CD4-positive, alpha-beta T cell treated with Interleukin-4 for 1 hour (primary cell): ENCODE measurements at regions not wholly inside any gene's neighbourhood (a gene's known extent, or its start where the extent isn't known, plus 50 kb on each side); places are given as distances from the start of the nearest gene placed in this dataset.

Source experiments
- DNase-seq, 2 donors: peaks; one replicate each; pipeline ENCODE4 v3.0.0-alpha.2; 2020 to 2022

- no peak for DNase-seq
These were observed 999.2 kb downstream of the ADGRL3 start for GRCh38 chr4:62199291-62199810.

GRCh38 chr4:62196338-62196737, 996.2 kb downstream of the ADGRL3 start:
- DNase-seq = no peak

DNA sequence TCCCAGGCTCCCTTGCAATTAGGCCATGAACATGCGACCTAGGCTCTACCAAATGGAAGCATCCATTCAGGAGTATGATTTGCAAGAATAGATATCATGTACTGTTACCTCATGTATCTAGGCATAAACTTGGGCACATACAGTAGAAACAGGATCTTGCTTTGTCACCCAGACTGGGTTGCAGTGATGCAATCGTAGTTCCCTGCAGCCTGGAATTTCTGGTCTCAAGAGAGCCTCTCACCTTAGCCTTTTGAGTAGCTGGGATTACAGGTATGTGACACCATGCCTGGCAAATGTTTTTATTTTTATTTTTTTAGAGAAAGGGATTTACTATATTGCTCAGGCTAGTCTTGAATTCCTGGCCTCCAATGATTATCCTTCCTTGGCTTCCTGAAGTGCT, 994.2 kb downstream of the ADGRL3 start:
- DNase-seq = no peak

- DNase-seq = no peak
These were observed 993.6 kb downstream of the ADGRL3 start for GRCh38 chr4:62193761-62194160.

DNA sequence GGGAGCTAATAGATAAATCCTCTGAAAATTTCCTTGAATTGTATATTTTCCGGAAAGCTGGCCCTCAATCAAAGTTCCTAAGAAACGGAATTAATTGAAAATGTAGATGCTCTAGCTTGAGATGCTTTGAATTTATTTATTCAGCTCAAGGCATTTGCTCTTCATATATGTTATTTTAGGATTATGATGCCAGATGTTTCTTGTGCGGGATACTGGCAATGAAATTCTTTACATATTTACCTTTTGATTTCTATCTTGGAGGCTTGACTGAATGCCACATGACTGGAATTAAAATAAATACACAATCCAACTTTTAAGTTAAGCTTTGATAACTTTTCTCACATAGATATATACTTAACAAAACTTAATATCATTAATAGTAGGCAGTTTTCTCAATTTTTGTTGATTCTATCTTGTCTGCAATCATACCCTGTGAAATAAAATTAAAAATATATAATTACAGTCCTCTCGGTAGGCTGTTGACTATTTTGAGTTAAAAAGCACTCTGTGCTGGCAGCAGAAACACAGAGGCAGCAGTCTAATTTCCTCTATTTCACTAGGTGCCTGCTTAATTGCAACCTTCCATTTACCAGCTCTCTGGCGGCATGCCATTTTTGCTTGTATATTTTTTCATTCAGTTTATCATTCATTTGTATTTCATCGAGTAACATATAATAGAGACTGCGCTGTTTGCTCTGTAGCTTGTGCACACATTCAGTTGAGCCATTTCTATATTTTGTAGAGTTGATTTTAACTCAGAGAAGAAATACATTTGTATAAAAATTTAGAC, 991.5 kb downstream of the ADGRL3 start:
- no peak for DNase-seq

DNA sequence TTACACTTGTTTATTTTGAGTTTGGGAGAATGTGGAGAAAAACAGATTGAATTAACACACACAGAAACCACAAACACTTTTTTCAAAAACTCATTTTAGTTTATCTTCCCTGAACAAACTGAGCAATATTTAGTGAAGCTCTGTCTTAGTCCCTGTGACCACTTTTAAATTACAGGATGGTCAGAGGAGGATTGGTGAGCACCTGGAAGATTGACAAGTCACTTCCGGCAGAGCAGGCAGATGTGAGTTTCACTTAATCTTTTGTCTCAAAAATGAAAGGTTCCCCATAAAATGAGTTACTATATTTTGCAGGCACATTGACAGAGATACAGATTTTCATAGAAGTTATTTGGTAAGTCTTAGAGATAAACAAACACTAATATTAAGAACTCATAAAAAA, 970.1 kb downstream of the ADGRL3 start:
- no peak for DNase-seq

- no peak for DNase-seq
These were observed 968.6 kb downstream of the ADGRL3 start for GRCh38 chr4:62168681-62169080.

GRCh38 chr4:62162606-62163005, 962.5 kb downstream of the ADGRL3 start:
- no peak for DNase-seq

- DNase-seq = no peak
These were observed 961.3 kb downstream of the ADGRL3 start for GRCh38 chr4:62161446-62161845.

- no peak for DNase-seq
These were observed 959.8 kb downstream of the ADGRL3 start for GRCh38 chr4:62159876-62160275.

- no peak for DNase-seq
These were observed 959.2 kb downstream of the ADGRL3 start for GRCh38 chr4:62159306-62159705.

GRCh38 chr4:62156205-62156604, 956.1 kb downstream of the ADGRL3 start:
- DNase-seq = no peak

DNA sequence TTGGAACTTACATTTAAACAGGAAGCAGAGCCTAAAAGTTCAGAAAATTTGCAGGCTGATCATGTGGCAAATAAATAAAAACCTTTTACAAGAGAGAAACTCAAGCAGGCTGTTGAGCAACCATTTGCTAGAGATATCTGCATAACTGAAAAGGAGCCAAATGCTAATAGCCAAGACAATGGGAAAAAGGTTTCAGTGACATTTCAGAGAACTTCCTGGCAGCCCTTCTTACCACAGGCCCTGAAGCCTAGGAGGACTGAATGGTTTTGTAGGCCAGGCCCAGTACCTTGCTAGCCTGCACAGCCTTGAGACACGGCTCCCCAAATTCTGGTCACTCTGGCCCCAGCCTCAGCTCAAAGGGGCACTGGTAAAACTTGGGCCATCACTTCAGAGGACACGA, 945.1 kb downstream of the ADGRL3 start:
- DNase-seq = no peak

DNA sequence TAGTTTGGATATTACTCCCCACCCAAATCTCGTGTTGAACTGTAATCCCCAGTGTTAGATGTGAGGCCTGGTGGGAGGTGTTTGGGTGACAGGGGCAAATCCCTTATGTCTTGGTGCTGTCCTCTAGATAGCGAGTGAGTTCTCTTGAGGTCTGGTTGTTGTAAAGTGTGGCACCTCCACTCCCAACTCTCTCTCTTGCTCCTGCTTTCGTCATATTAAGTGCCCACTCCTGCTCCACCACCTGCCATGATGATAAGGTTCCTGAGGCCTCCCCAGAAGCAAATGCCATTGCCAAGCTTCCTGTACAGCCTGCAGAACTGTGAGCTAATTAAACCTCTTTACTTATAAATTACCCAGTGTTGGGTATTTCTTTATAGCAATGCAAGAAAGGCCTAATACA, 944.3 kb downstream of the ADGRL3 start:
- DNase-seq = no peak

DNA sequence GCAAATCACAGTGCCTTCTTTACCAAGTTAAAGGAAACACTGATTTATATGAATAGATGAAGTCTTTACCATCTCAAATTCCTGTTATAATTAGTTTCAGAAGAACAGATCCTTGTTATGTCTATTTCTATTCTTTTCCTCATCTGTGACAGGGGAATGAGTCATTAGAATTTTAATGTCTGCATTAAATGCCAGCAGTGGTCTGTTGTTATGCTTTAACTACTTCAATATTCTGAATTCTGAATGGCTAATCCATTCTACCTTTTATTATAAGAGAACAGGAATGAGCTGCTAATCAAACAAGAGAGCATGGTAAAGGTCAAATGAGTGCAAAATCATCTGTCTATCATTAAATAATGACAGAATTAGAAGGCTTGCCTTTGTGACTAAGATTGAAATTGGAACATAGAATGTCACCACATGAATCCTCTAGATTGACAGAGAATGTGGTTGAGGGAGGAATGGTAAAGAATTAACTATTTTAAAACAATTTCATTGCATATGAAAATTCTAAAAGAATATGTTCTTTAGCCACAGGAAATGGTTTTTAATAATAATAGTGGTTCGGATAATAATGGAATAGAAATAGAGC, 935.5 kb downstream of the ADGRL3 start:
- no peak for DNase-seq

- no peak for DNase-seq
These were observed 933.9 kb downstream of the ADGRL3 start for GRCh38 chr4:62133977-62134376.

DNA sequence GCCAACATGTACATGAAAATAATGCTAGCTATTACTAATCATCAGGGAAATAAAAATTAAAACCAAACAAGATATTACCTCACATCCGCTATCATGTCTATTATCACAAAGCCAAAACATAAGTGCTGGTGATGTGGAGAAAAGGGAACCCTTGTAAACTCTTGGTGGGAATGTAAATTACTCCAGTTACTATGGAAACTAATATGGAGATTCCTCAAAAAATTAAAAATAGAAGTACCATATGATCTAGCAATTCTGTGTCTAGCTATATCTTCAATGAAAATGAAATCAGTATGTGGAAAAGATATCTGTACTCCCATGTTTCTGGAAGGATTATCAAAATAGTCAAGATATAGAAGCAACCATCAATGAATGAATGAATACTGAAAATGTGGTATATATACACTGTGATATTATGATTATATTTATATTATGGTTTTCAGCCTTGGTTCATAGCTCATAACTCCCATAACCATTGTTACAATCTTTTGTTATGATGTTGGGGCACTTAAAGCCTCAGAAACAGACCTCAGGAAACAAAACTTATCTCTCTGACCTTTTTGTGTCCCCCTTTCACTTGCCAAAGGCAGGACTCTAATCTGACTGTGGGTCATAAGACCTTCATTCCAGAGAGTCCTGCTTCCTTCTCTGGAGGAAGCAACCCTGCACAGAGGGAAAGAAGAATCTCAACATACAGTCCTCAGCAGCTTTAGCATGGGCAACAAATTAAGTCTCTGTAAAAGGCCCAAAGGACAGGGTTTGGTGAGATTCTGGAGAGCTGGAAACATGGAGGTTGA, 933.2 kb downstream of the ADGRL3 start:
- no peak for DNase-seq

GRCh38 chr4:62131049-62131448, 930.9 kb downstream of the ADGRL3 start:
- DNase-seq = no peak

DNA sequence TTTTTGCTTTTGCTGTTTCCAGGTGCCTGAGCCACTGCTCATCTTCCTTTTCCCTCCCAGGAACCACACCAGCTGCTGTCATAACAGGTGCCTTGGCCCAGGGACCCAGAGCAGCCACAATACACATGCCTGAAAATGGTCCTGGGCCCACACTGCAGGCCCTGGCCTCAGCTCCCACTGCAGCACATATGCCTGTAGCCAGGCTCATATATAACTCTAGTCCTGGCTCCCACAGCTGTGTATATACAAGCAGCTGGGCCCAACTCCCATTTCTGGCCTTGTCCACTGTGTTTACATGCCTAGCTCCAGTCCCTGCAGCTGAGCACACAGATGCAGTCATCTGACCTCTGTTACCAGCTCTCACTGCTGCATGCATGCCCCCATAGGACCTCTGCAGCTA, 930.5 kb downstream of the ADGRL3 start:
- no peak for DNase-seq

GRCh38 chr4:62130230-62130629, 930.1 kb downstream of the ADGRL3 start:
- DNase-seq = no peak
